Omental fat pad (tissue), 3 donors: ENCODE measurements at regions not wholly inside any gene's neighbourhood (a gene's known extent, or its start where the extent isn't known, plus 50 kb on each side); places are given as distances from the start of the nearest gene placed in this dataset.

Experiments
- ATAC-seq: fragments of 150-250 bp; one replicate; pipeline ENCODE4 v1.9.1; 2016; ENCODE audit warnings: mild to moderate bottlenecking, moderate library complexity; ENCODE audit not compliant: low FRiP score
- DNase-seq: peaks from one replicate; pipeline ENCODE4 v3.0.0-alpha.2; 2019; ENCODE audit warnings: low spot score
- CTCF ChIP-seq, 3 donors: fragments of 450-650 bp; IDR thresholded peaks; one replicate each; pipeline ENCODE4 v1.5.1; 2016 to 2017; ENCODE audit warnings: antibody characterized with exemption in 3 of 3, mild to moderate bottlenecking in 3 of 3, moderate library complexity in 2 of 3

- ATAC-seq, result no peak
- DNase-seq, result no peak
Measured at GRCh38 chr7:33854178-33854577, 51.2 kb upstream of the BMPER start.

GRCh38 chr7:33854801-33855350 lies 50.5 kb upstream of the BMPER start:
- DNase-seq, result no peak
- no peak for TF ChIP-seq CTCF (IDR thresholded peaks at IDR 0.05)
- no peak for ATAC-seq

More at GRCh38 chr7:33854178-33854577, 51.2 kb upstream of the BMPER start:
- TF ChIP-seq CTCF (IDR thresholded peaks at IDR 0.05), result no peak
